Osteoblast (primary cell): ENCODE measurements at regions not wholly inside any gene's neighbourhood (a gene's known extent, or its start where the extent isn't known, plus 50 kb on each side); places are given as distances from the start of the nearest gene placed in this dataset.

Experiments used
- DNase-seq: peaks from one replicate; pipeline ENCODE4 v3.0.0; 2011; ENCODE audit warnings: low spot score, mixed read lengths; ENCODE audit not compliant: insufficient read length; ENCODE audit errors: missing footprints
- H2AFZ ChIP-seq: 2 replicates; pipeline ENCODE4 v1.6.0; 2011; ENCODE audit warnings: mild to moderate bottlenecking, low read length
- H3K27ac ChIP-seq: 2 replicates; pipeline ENCODE4 v1.5.1; 2011; ENCODE audit warnings: mild to moderate bottlenecking, low read depth, low read length, moderate library complexity
- H3K27me3 ChIP-seq: 2 replicates; pipeline ENCODE4 v1.6.0; 2012; ENCODE audit warnings: mild to moderate bottlenecking, control low read depth, inconsistent platforms, low read length, moderate library complexity; ENCODE audit not compliant: insufficient read depth
- H3K36me3 ChIP-seq: 2 replicates; pipeline ENCODE4 v1.5.1; 2011; ENCODE audit warnings: mild to moderate bottlenecking, low read length, control low read depth, moderate library complexity; ENCODE audit not compliant: insufficient read depth
- H3K4me1 ChIP-seq: 2 replicates; pipeline ENCODE4 v1.5.1; 2011; ENCODE audit warnings: mild to moderate bottlenecking, low read length, control low read depth, moderate library complexity; ENCODE audit not compliant: insufficient read depth
- H3K4me2 ChIP-seq: 2 replicates; pipeline ENCODE4 v1.6.0; 2011; ENCODE audit warnings: mild to moderate bottlenecking, low read length; ENCODE audit not compliant: insufficient read depth
- H3K4me3 ChIP-seq: fragments of 200-600 bp; sonication (generic); 3 replicates; pipeline ENCODE4 v1.5.1; 2012; ENCODE audit warnings: mild to moderate bottlenecking, low read length, inconsistent platforms; ENCODE audit not compliant: insufficient read depth
- H3K79me2 ChIP-seq: 2 replicates; pipeline ENCODE4 v1.6.0; 2012; ENCODE audit warnings: mild to moderate bottlenecking, low read length, control low read depth, inconsistent platforms; ENCODE audit not compliant: insufficient read depth
- H3K9me3 ChIP-seq: 2 replicates; pipeline ENCODE4 v1.5.1; 2011; ENCODE audit warnings: low read depth, low read length, control low read depth
- H4K20me1 ChIP-seq: 2 replicates; pipeline ENCODE4 v1.6.0; 2012; ENCODE audit warnings: mild to moderate bottlenecking, low read length, control low read depth; ENCODE audit not compliant: insufficient read depth
- TF ChIP-seq, protein P1 (sequence below): IDR thresholded peaks from 2 replicates; pipeline ENCODE4 v1.5.1; 2011; ENCODE audit warnings: mild to moderate bottlenecking, low read depth, low read length, moderate library complexity; ENCODE audit errors: extremely low read depth

DNA sequence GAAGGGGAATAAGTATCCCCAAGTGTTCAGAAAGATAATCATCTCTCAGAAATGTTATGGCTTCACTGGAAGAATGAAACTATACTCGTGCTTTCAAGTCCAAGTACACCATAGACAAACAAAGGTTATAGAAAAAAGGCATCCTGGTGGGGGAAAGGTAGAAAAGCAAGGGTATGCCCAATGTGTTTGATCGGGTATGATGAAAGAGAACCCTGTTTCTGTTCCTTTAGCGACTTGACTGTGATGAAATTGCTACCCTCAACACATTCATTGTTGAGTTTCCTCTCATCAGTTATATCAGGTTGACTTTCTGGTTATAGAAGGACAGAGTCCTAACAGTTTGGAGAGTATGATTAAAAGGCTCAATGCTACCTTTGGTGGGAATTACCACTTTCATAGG, 464.3 kb downstream of the GRXCR1 start:
- TF ChIP-seq, protein P1, sequence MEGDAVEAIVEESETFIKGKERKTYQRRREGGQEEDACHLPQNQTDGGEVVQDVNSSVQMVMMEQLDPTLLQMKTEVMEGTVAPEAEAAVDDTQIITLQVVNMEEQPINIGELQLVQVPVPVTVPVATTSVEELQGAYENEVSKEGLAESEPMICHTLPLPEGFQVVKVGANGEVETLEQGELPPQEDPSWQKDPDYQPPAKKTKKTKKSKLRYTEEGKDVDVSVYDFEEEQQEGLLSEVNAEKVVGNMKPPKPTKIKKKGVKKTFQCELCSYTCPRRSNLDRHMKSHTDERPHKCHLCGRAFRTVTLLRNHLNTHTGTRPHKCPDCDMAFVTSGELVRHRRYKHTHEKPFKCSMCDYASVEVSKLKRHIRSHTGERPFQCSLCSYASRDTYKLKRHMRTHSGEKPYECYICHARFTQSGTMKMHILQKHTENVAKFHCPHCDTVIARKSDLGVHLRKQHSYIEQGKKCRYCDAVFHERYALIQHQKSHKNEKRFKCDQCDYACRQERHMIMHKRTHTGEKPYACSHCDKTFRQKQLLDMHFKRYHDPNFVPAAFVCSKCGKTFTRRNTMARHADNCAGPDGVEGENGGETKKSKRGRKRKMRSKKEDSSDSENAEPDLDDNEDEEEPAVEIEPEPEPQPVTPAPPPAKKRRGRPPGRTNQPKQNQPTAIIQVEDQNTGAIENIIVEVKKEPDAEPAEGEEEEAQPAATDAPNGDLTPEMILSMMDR: no peak
- Histone ChIP-seq H3K4me3 (no peak overlapping the region), H3K9me3 (no peaks in the 10 kb centered on the region), H3K27me3 (no peaks in the 10 kb centered on the region), H3K4me1 (no peaks in the 10 kb centered on the region), H3K4me2 (no peak overlapping the region), H3K79me2 (no peaks in the 10 kb centered on the region), H3K27ac (no peak overlapping the region), H3K36me3 (no peaks in the 10 kb centered on the region), H2AFZ (no peak overlapping the region), H4K20me1 (no peaks in the 10 kb centered on the region)
- no peak for DNase-seq

DNA sequence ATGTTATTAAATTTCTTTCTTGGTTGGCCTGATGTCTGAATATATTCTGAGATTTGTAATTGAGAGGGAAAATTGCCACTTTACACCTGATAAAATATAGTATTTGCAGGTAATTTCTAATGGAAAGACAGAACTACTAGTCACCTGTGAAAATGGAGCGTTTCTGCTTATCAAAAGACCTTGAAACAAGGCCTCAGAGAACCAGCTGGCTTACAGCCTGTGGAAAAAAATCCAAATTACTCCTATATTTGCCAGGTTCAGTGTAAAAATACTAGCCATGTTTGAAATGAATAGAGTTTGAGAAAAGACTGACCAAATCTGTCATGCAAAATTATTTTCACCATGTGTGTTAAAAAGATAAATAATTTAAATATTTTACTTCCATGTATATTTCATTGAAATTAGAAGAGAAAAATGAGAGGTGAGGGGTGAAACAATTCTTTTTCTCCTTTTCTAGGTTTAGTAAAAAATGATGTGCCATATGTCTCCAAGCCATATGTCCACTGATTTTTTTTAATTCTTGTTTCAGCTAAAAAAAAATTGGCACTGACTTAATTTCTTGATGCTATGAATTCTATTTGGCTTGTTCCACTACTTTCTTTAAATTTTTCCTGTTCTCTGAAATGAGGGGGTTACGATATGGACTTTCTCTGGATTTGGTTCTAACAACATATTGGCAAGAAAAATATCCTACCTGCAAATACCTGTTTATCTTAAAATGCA, 464.9 kb downstream of the GRXCR1 start:
- no peaks in the 10 kb centered on the region for H3K27me3 ChIP-seq
- H3K79me2 ChIP-seq: no peaks in the 10 kb centered on the region
- no peaks in the 10 kb centered on the region for H3K9me3 ChIP-seq
- H4K20me1 ChIP-seq: no peaks in the 10 kb centered on the region
- H3K4me2 ChIP-seq: no peak overlapping the region
- DNase-seq: no peak
- no peak overlapping the region for H2AFZ ChIP-seq
- H3K27ac ChIP-seq: no peak overlapping the region
- H3K4me1 ChIP-seq: no peaks in the 10 kb centered on the region
- no peak overlapping the region for H3K4me3 ChIP-seq
- H3K36me3 ChIP-seq: no peaks in the 10 kb centered on the region
- TF ChIP-seq, protein P1: no peak

DNA sequence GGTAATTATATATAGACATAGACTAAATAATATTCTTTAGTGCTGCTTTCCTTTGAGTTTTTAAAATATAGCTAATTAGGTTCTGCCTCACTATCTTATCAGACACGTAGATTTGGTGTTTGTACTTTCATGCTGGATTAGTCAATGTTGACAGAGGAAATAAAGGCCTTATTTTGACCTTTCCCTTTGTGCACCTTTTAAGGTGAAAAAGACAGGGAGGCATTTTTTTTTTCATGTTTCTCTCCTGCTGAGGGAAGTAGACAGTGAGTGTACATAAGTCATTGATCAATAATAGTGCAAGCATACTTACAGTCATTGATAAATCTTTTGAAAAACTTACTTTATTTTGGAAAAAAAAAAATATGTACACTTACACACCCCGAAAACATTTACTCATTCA, 467.8 kb downstream of the GRXCR1 start:
- Histone ChIP-seq H2AFZ (no peak overlapping the region), H3K27me3 (no peaks in the 10 kb centered on the region), H3K4me3 (no peak overlapping the region), H3K79me2 (no peaks in the 10 kb centered on the region), H3K4me1 (no peaks in the 10 kb centered on the region), H3K4me2 (no peak overlapping the region), H3K36me3 (no peaks in the 10 kb centered on the region), H3K27ac (no peak overlapping the region), H3K9me3 (no peaks in the 10 kb centered on the region), H4K20me1 (no peaks in the 10 kb centered on the region)
- TF ChIP-seq, protein P1: no peak
- DNase-seq: no peak

DNA sequence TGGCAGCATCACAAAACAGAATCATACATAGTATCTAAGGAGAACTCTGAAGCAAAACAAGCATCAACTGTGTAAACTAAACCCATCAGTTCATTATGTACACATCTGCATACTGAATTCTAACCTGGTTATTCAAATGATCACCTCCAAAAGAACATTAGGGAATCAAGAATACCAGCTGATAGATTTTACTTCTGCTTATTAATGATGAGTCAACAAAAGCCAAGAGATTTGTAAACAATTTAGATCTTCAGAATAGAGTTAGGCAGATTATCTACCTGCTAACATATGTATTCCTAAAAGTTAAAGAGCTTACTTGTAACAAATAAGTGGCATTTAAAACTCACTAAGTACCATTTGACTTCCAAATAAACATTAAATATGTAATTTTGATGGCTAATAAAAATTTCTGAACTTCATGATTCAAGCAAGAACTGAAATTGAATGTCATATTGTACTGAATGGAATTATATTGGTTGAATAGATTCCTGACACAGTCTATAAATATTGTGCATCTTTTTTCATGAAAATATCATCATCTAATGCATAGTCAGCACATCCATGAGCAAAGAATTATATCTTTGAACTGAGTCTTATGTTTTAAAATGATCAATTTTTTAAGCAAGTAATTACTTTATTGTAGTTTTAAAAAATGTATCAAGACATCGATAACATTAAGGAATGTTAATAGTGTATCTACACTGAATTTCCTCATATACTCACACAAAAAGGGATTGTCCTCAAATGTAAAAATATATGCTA, 470.5 kb downstream of the GRXCR1 start:
- no peaks in the 10 kb centered on the region for H3K27me3 ChIP-seq
- H2AFZ ChIP-seq: no peak overlapping the region
- H3K4me3 ChIP-seq: no peak overlapping the region
- TF ChIP-seq, protein P1: no peak
- no peak for DNase-seq
- no peak overlapping the region for H3K4me2 ChIP-seq
- H3K36me3 ChIP-seq: no peaks in the 10 kb centered on the region
- no peaks in the 10 kb centered on the region for H3K4me1 ChIP-seq
- no peaks in the 10 kb centered on the region for H4K20me1 ChIP-seq
- H3K9me3 ChIP-seq: no peaks in the 10 kb centered on the region
- H3K79me2 ChIP-seq: no peaks in the 10 kb centered on the region
- H3K27ac ChIP-seq: no peak overlapping the region
